Ishikawa (cell line): ENCODE measurements at regions not wholly inside any gene's neighbourhood (a gene's known extent, or its start where the extent isn't known, plus 50 kb on each side); places are given as distances from the start of the nearest gene placed in this dataset.

ENCODE experiments used
- CEBPB ChIP-seq: IDR thresholded peaks from 2 replicates; pipeline ENCODE4 v1.6.1; 2012
- CREB1 ChIP-seq: IDR thresholded peaks from 2 replicates; pipeline ENCODE4 v1.6.1; 2012; ENCODE audit warnings: low read depth
- EGR1 ChIP-seq: IDR thresholded peaks from 2 replicates; pipeline ENCODE4 v1.6.1; 2012
- EP300 ChIP-seq: IDR thresholded peaks from 2 replicates; pipeline ENCODE4 v1.6.1; 2012; ENCODE audit warnings: borderline replicate concordance
- FOXM1 ChIP-seq: IDR thresholded peaks from 2 replicates; pipeline ENCODE4 v1.6.1; 2012; ENCODE audit warnings: low read depth, borderline replicate concordance
- RAD21 ChIP-seq: IDR thresholded peaks from 2 replicates; pipeline ENCODE4 v1.6.1; 2012; ENCODE audit warnings: low read depth
- REST ChIP-seq: IDR thresholded peaks from 2 replicates; pipeline ENCODE4 v1.6.1; 2012; ENCODE audit warnings: low read depth, mild to moderate bottlenecking
- TAF1 ChIP-seq: IDR thresholded peaks from 2 replicates; pipeline ENCODE4 v1.6.1; 2012; ENCODE audit warnings: low read depth, mild to moderate bottlenecking
- TCF12 ChIP-seq: IDR thresholded peaks from 2 replicates; pipeline ENCODE4 v1.6.1; 2012; ENCODE audit warnings: low read depth
- TEAD4 ChIP-seq: IDR thresholded peaks from 2 replicates; pipeline ENCODE4 v1.6.1; 2012
- YY1 ChIP-seq: IDR thresholded peaks from 2 replicates; pipeline ENCODE4 v1.6.1; 2012; ENCODE audit warnings: low read depth
- TF ChIP-seq, protein P1 (sequence below): IDR thresholded peaks from 2 replicates; pipeline ENCODE4 v1.6.1; 2012
- TF ChIP-seq, protein P2 (sequence below): IDR thresholded peaks from 2 replicates; pipeline ENCODE4 v1.6.1; 2012

DNA sequence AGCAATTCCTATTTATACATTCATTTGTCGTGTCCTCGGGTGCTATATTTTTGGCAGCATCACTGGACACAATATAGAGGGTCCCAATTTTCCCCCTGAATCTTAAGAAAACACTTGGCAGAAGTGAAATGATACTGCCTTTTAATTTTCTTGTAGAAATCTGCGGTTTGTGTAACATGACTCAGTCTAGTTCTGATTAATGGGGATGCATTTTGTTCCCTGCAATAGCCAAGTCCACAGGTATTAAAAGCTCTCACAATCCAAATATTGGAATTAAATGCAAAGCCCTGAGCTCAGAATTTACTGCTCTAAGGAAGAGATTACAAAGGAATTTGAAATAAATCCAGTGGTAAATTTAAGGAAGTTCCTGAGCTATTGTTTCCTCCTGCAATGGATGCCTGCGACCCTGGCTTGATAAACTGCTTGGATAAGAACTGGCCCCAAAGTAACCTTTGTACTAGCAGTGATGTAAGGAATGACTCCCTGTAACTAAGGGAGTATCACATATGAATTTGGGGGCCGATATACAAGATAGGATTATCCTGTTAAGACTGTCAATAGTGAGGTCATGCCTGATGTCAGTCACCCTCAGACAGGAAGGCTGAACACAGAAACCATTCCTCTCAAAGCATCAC lies 349.7 kb upstream of the C1orf87 start:
- TF ChIP-seq, protein P1, sequence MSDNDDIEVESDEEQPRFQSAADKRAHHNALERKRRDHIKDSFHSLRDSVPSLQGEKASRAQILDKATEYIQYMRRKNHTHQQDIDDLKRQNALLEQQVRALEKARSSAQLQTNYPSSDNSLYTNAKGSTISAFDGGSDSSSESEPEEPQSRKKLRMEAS: no peak
- no peak for TF ChIP-seq CEBPB
- TF ChIP-seq YY1: no peak
- no peak for TF ChIP-seq EP300
- TF ChIP-seq FOXM1: no peak
- TF ChIP-seq CREB1: no peak
- no peak for TF ChIP-seq RAD21
- no peak for TF ChIP-seq REST
- no peak for TF ChIP-seq TCF12
- TF ChIP-seq, protein P2, sequence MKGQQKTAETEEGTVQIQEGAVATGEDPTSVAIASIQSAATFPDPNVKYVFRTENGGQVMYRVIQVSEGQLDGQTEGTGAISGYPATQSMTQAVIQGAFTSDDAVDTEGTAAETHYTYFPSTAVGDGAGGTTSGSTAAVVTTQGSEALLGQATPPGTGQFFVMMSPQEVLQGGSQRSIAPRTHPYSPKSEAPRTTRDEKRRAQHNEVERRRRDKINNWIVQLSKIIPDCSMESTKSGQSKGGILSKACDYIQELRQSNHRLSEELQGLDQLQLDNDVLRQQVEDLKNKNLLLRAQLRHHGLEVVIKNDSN: no peak
- no peak for TF ChIP-seq EGR1
- no peak for TF ChIP-seq TAF1
- no peak for TF ChIP-seq TEAD4
